ENCODE measurements at regions not wholly inside any gene's neighbourhood (a gene's known extent, or its start where the extent isn't known, plus 50 kb on each side); places are given as distances from the start of the nearest gene placed in this dataset.

GRCh38 chr1:204777591-204777990, 92.1 kb upstream of the LRRN2 start:
- FAIRE-seq, result no peak
- peaks cover 5% of the 10 kb centered on the region for H3K27me3 ChIP-seq (ENCODE audit: control insufficient read depth, extremely low read depth, insufficient read depth, low read length)
- dilution Hi-C loops (cut with MboI; ENCODE audit: extremely low pct_ligation_motif_present, low sequenced_read_pairs), result no loop called here

GRCh38 chr1:204780630-204781029, 90.0 kb upstream of the NFASC start:
- dilution Hi-C loops (cut with MboI; ENCODE audit: extremely low pct_ligation_motif_present, low sequenced_read_pairs), result no loop called here
- TF ChIP-seq EZH2 (IDR thresholded peaks at IDR 0.05; ENCODE audit: low read length) (no peak), CTCF (optimal IDR thresholded peaks at IDR 0.05 in 1 of 3, IDR thresholded peaks at IDR 0.05 in 1 of 3, conservative IDR thresholded peaks at IDR 0.05 in 1 of 3; ENCODE audit: extremely low read depth in 1 of 3, insufficient read depth in 2 of 3, low read length in 3 of 3) (no peak)
- no peak for DNase-seq (ENCODE audit: low read depth, low spot score)
- H3K36me3 ChIP-seq (ENCODE audit: control insufficient read depth in 2 of 2, extremely low read depth in 1 of 2, insufficient read depth in 2 of 2, low read length in 2 of 2), result no peaks in the 10 kb centered on the region
- H3K9me3 ChIP-seq (ENCODE audit: control insufficient read depth, low read depth, low read length), result no peaks in the 10 kb centered on the region
- H3K4me3 ChIP-seq (ENCODE audit: control insufficient read depth in 2 of 3, extremely low read depth in 1 of 3, insufficient read depth in 2 of 3, low read depth in 1 of 3, low read length in 3 of 3), result no peak overlapping the region
- no peak overlapping the region for H3K9ac ChIP-seq (ENCODE audit: control insufficient read depth, extremely low read depth, insufficient read depth, low read length)
- peaks cover 2% of the 10 kb centered on the region for H3K4me1 ChIP-seq (ENCODE audit: control insufficient read depth, extremely low read depth, insufficient read depth, low read length)
- H3K27ac ChIP-seq (ENCODE audit: control insufficient read depth, insufficient read depth, low read length), result no peak overlapping the region
- FAIRE-seq, result no peak
- H3K79me2 ChIP-seq (ENCODE audit: control insufficient read depth, insufficient read depth, low read length), result no peaks in the 10 kb centered on the region
- no peak overlapping the region for H3K4me2 ChIP-seq (ENCODE audit: control insufficient read depth, extremely low read depth, insufficient read depth, low read depth, low read length)
- H3K27me3 ChIP-seq (ENCODE audit: control insufficient read depth, extremely low read depth, insufficient read depth, low read length), result no peaks in the 10 kb centered on the region
- H4K20me1 ChIP-seq (ENCODE audit: control insufficient read depth, extremely low read depth, insufficient read depth, low read length), result no peaks in the 10 kb centered on the region
- H3K9me1 ChIP-seq (ENCODE audit: control insufficient read depth, extremely low read depth, insufficient read depth, low read length), result no peaks in the 10 kb centered on the region
- no peak overlapping the region for H2AFZ ChIP-seq (ENCODE audit: control insufficient read depth, low read length)

More at GRCh38 chr1:204777591-204777990, 92.1 kb upstream of the LRRN2 start:
- no peaks in the 10 kb centered on the region for H4K20me1 ChIP-seq (ENCODE audit: control insufficient read depth, extremely low read depth, insufficient read depth, low read length)
- H3K36me3 ChIP-seq (ENCODE audit: control insufficient read depth in 2 of 2, extremely low read depth in 1 of 2, insufficient read depth in 2 of 2, low read length in 2 of 2), result no peaks in the 10 kb centered on the region
- no peak overlapping the region for H3K4me3 ChIP-seq (ENCODE audit: control insufficient read depth in 2 of 3, extremely low read depth in 1 of 3, insufficient read depth in 2 of 3, low read depth in 1 of 3, low read length in 3 of 3)
- no peak overlapping the region for H2AFZ ChIP-seq (ENCODE audit: control insufficient read depth, low read length)
- DNase-seq (ENCODE audit: low read depth, low spot score), result no peak
- peaks cover 2% of the 10 kb centered on the region for H3K4me1 ChIP-seq (ENCODE audit: control insufficient read depth, extremely low read depth, insufficient read depth, low read length)
- no peak for TF ChIP-seq EZH2 (IDR thresholded peaks at IDR 0.05; ENCODE audit: low read length)
- TF ChIP-seq CTCF (optimal IDR thresholded peaks at IDR 0.05 in 1 of 3, IDR thresholded peaks at IDR 0.05 in 1 of 3, conservative IDR thresholded peaks at IDR 0.05 in 1 of 3; ENCODE audit: extremely low read depth in 1 of 3, insufficient read depth in 2 of 3, low read length in 3 of 3), result no peak
- no peaks in the 10 kb centered on the region for H3K9me3 ChIP-seq (ENCODE audit: control insufficient read depth, low read depth, low read length)
- H3K4me2 ChIP-seq (ENCODE audit: control insufficient read depth, extremely low read depth, insufficient read depth, low read depth, low read length), result no peak overlapping the region
- no peaks in the 10 kb centered on the region for H3K79me2 ChIP-seq (ENCODE audit: control insufficient read depth, insufficient read depth, low read length)
- no peaks in the 10 kb centered on the region for H3K9me1 ChIP-seq (ENCODE audit: control insufficient read depth, extremely low read depth, insufficient read depth, low read length)
- H3K27ac ChIP-seq (ENCODE audit: control insufficient read depth, insufficient read depth, low read length), result no peak overlapping the region
- no peak overlapping the region for H3K9ac ChIP-seq (ENCODE audit: control insufficient read depth, extremely low read depth, insufficient read depth, low read length)

Data from keratinocyte (primary cell).